Activated CD4-positive, alpha-beta T cell treated with anti-CD3 and anti-CD28 coated beads, Interleukin-2, amount 10 ng/mL, durations not matched to agents 7 days and 5 days (primary cell): ENCODE measurements at regions not wholly inside any gene's neighbourhood (a gene's known extent, or its start where the extent isn't known, plus 50 kb on each side); places are given as distances from the start of the nearest gene placed in this dataset.

Source experiments
- CTCF ChIA-PET: fragments of 350-600 bp; sonication (Branson Sonifier 250); formaldehyde crosslinking; loops from one replicate; lab custom pipeline; 2021; ENCODE audit warnings: antibody characterized with exemption; lab: Charles Lee
- POLR2A ChIA-PET: fragments of 350-600 bp; sonication (Branson Sonifier 250); formaldehyde crosslinking; loops from one replicate; lab custom pipeline; 2021; ENCODE audit warnings: antibody characterized with exemption; lab: Charles Lee
- DNase-seq: peaks from one replicate; pipeline ENCODE4 v3.0.0-alpha.2; 2020
- H3K27ac Mint-ChIP-seq: one replicate; pipeline ENCODE4 v1.8.0; 2021; ENCODE audit warnings: mild to moderate bottlenecking, moderate library complexity, mixed read lengths
- H3K27me3 Mint-ChIP-seq: one replicate; pipeline ENCODE4 v1.8.0; 2021; ENCODE audit warnings: mixed read lengths
- H3K36me3 Mint-ChIP-seq: one replicate; pipeline ENCODE4 v1.8.0; 2021; ENCODE audit warnings: low read depth, mixed read lengths
- H3K4me1 Mint-ChIP-seq: one replicate; pipeline ENCODE4 v1.8.0; 2021; ENCODE audit warnings: mixed read lengths
- H3K4me3 Mint-ChIP-seq: one replicate; pipeline ENCODE4 v1.8.0; 2021; ENCODE audit warnings: mild to moderate bottlenecking, moderate library complexity, mixed read lengths
- H3K9me3 Mint-ChIP-seq: one replicate; pipeline ENCODE4 v1.8.0; 2021; ENCODE audit warnings: mixed read lengths

DNA sequence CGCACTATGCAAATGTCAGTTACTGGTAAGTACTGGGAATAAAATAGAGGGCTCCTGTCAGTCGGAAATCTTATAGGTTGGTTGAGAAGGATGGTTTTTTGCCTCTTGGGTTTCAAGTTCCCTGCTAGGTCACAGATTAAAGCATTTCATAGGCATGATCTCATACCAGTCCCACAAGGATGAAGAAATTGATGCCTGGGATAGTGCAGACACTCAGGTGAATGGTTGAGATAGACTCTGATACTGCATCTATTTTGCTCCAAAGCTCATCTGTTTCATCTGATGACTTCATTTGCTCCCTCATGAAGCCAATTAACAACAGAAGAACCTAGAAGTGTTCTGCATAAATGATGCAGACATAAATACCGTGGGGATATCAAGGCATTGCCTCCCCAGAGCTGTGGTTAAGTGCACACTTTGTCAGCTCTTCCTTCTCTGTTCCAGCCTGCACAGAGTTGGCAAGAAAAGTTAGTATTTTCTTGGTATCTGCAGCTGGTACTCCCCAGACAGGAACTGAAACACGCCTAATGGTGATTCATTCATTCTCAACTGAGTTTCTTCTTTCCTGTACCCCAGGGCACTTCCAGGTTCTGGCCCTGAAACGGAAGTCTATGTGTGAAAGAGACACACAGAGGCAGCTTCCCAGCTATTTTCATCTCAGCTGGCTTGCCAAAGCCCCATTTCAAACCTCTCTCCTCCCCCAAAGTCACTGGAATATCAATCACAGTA, 418.3 kb upstream of the SALL1 start:
- Mint-ChIP-seq H3K9me3 (peaks cover 3% of the 10 kb centered on the region), H3K4me1 (no peaks in the 10 kb centered on the region), H3K27me3 (no peaks in the 10 kb centered on the region), H3K36me3 (no peaks in the 10 kb centered on the region), H3K4me3 (no peak overlapping the region), H3K27ac (no peak overlapping the region)
- ChIA-PET CTCF (no interaction called here), POLR2A (no interaction called here)
- DNase-seq, result no peak

DNA sequence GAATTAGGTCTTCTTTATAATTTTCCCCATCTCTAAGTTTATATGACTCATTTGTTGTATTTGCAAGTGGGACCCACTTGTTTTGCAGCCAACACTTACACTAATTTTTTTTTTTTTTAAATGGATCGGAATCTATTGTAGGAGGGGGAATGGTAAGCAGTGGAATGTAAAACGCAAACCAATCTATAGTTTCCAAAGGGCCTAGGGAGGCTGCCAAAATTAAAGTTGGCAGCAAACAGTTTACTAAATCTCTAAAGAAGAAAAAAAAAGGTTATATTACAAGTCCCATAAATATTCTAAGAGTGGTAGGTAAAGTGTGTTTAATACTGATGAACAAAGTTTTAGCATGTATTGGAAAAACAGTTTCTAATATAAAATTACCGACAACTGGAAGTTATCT, 416.8 kb upstream of the SALL1 start:
- ChIA-PET CTCF (no interaction called here), POLR2A (no interaction called here)
- Mint-ChIP-seq H3K9me3 (peaks cover 5% of the 10 kb centered on the region), H3K4me1 (peaks cover under 1% of the 10 kb centered on the region), H3K27ac (no peak overlapping the region), H3K27me3 (no peaks in the 10 kb centered on the region), H3K36me3 (no peaks in the 10 kb centered on the region), H3K4me3 (no peak overlapping the region)
- DNase-seq, result no peak

DNA sequence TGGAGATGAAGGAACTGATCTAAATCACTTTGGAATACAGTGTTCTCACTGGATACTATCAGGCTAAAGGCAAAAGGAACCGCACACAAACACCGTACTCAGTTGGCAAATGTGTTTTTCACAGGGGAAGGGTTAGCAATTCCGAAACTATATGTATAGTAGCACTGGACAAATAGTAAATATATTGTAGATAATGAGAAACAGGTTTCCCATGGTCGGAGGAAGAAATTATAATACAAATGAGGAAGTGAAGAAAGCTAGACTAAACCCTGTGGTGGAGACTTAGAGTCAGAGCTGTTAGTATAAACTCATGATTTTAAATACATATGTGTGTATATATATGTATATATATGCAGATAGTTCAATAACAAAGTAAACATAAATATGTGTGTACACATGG, 414.1 kb upstream of the SALL1 start:
- Mint-ChIP-seq H3K27me3 (no peaks in the 10 kb centered on the region), H3K9me3 (peaks cover 5% of the 10 kb centered on the region), H3K36me3 (no peaks in the 10 kb centered on the region), H3K4me3 (no peak overlapping the region), H3K27ac (no peak overlapping the region), H3K4me1 (peaks cover 2% of the 10 kb centered on the region)
- CTCF ChIA-PET, result no interaction called here
- POLR2A ChIA-PET, result no interaction called here
- DNase-seq, result no peak

DNA sequence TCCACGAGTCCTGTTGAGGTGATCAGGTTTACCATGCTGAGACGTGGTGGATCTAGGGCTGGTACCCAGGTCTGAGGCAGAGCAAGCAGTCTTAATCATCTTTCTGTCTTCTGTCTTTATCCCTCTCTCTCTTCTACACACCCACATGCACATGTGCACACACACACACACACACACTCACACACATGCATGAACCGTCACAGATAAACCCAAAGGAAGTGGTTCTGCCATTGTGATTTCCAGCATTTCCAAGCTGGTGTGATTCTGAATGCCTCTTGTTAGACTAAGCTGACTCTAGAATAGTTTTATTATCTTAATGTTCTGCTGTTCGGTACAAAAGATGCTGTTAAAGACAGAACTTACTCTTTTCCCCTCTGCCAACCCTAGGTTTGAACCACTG, 411.8 kb upstream of the SALL1 start:
- DNase-seq, result peak; percentile 6
- no peak overlapping the region for H3K4me3 Mint-ChIP-seq
- H3K36me3 Mint-ChIP-seq, result no peaks in the 10 kb centered on the region
- CTCF ChIA-PET, result no interaction called here
- H3K9me3 Mint-ChIP-seq, result peaks cover 5% of the 10 kb centered on the region
- POLR2A ChIA-PET, result no interaction called here
- no peaks in the 10 kb centered on the region for H3K27me3 Mint-ChIP-seq
- no peak overlapping the region for H3K27ac Mint-ChIP-seq
- peaks cover 2% of the 10 kb centered on the region for H3K4me1 Mint-ChIP-seq

DNA sequence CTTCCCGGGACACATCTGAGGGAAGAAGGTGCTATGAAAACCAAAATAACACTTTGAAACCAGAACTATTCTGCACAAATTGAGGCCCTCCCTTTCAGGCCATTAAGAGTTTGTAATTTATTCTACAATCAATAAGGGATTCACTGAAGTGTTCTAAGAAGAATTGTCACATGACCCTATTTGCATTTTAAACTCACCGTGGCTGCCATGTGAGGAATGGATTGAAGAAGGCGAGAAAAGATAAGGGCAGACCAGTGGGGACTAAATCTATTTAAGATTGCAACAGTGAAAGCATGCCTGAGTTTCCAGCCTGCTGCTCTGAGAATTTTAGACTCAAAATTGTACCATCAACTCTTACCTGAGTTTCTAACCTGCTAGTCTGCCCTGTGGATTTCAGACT, 408.8 kb upstream of the SALL1 start:
- peaks cover 2% of the 10 kb centered on the region for H3K4me1 Mint-ChIP-seq
- peaks cover 5% of the 10 kb centered on the region for H3K9me3 Mint-ChIP-seq
- no peak for DNase-seq
- no peaks in the 10 kb centered on the region for H3K27me3 Mint-ChIP-seq
- H3K36me3 Mint-ChIP-seq, result no peaks in the 10 kb centered on the region
- H3K27ac Mint-ChIP-seq, result no peak overlapping the region
- ChIA-PET CTCF (no interaction called here), POLR2A (no interaction called here)
- no peak overlapping the region for H3K4me3 Mint-ChIP-seq

DNA sequence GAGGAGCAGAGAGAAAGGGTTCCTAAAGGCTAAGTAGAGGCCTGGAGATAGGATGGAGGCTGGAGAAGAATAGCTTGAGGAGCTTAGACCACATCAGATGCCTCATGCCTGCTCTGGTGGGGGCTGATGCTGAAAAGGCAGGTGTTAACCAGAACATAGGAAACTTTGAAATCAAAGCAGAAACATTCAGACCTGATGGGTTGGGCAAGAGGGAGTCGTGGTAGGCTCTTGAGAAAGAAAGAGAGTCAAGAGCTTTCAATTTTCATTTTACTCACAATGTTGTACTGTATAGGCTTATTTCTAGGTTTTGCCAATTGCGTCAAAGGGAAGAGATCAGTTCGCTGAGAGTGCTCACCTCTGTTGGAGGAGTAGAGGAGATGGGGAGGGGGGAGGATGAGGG, 406.6 kb upstream of the SALL1 start:
- H3K27me3 Mint-ChIP-seq, result no peaks in the 10 kb centered on the region
- DNase-seq, result no peak
- no peak overlapping the region for H3K27ac Mint-ChIP-seq
- peaks cover 3% of the 10 kb centered on the region for H3K9me3 Mint-ChIP-seq
- ChIA-PET CTCF (no interaction called here), POLR2A (no interaction called here)
- no peak overlapping the region for H3K4me3 Mint-ChIP-seq
- H3K36me3 Mint-ChIP-seq, result no peaks in the 10 kb centered on the region
- no peaks in the 10 kb centered on the region for H3K4me1 Mint-ChIP-seq

DNA sequence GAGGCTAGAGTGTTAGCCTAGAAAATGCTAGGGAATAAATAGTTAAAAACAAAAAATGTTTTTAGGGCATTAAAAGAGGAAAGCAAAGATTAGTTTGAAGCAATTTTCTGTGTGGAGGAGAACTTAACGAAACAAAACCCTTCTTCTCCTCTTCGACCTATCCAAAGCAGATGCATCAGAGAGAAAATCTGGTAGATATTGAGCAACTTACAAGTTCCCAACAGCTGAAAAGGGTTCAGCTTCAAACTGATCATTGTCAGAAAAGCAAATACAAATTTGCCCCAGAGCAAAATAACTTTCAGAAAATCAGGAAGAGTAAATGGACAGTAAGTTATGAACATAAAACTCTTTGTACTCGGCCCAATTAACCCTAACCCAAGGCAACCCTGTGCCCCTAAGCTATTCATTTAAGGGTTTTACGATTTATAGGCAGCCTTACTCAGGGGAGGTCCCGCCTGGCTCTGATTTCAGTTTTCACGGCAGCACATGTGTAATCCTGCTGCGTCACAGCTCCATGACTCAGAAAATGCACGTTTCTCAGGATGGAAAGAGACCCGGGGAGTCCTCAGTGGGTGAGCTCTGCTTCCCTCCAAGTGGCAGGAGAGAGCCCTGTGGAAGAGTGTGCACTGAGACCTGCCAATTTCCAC, 405.7 kb upstream of the SALL1 start:
- ChIA-PET CTCF (no interaction called here), POLR2A (no interaction called here)

DNA sequence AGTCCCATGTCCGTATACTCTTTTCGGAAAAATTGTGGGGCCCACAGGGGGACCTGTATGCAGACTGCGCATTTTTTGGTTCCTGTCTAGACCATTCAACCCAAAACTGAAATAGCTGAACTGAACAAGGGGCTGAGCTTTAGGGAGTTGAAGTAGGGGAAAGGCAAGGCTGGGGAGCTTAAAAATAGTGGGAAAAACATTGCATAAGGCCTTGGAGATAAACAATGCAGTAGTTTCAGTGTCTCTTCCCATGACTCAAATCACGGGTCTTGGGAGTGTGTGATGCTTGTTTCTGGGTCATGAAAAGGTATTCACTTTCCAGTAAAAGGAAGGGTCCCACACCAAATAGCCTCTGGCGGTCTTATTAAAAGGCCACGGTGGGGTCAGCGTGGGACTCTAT, 402.8 kb upstream of the SALL1 start:
- Mint-ChIP-seq H3K4me1 (no peaks in the 10 kb centered on the region), H3K36me3 (no peaks in the 10 kb centered on the region), H3K27ac (no peak overlapping the region), H3K4me3 (no peak overlapping the region), H3K9me3 (peaks cover 5% of the 10 kb centered on the region), H3K27me3 (no peaks in the 10 kb centered on the region)
- ChIA-PET CTCF (no interaction called here), POLR2A (no interaction called here)
- DNase-seq, result no peak

More for the DNA sequence above, 405.7 kb upstream of the SALL1 start:
- Mint-ChIP-seq H3K27ac (no peak overlapping the region), H3K4me1 (no peaks in the 10 kb centered on the region), H3K9me3 (peaks cover 3% of the 10 kb centered on the region), H3K36me3 (no peaks in the 10 kb centered on the region), H3K4me3 (no peak overlapping the region), H3K27me3 (no peaks in the 10 kb centered on the region)
- no peak for DNase-seq

DNA sequence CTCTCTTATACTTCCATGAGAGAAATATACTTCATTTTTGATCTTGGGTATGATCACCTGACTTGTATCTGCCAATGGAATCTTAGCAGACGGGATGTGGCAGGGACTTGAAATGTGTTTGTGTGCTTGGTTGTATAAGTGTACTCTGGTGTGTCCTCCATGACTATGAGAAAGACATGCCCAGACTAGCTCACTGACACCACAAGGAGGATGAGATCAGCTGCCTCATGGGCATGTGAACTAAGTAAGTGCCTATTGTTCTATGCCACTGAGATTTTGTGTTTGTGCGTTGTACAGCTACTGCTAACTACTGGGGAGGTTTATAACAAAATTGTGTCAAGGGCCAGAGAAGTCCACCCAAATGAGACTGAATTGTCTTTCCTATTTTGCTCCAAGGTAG, 402.2 kb upstream of the SALL1 start:
- Mint-ChIP-seq H3K36me3 (no peaks in the 10 kb centered on the region), H3K4me1 (no peaks in the 10 kb centered on the region), H3K27ac (no peak overlapping the region), H3K9me3 (peaks cover 5% of the 10 kb centered on the region), H3K4me3 (no peak overlapping the region), H3K27me3 (no peaks in the 10 kb centered on the region)
- ChIA-PET CTCF (no interaction called here), POLR2A (no interaction called here)
- DNase-seq, result no peak

DNA sequence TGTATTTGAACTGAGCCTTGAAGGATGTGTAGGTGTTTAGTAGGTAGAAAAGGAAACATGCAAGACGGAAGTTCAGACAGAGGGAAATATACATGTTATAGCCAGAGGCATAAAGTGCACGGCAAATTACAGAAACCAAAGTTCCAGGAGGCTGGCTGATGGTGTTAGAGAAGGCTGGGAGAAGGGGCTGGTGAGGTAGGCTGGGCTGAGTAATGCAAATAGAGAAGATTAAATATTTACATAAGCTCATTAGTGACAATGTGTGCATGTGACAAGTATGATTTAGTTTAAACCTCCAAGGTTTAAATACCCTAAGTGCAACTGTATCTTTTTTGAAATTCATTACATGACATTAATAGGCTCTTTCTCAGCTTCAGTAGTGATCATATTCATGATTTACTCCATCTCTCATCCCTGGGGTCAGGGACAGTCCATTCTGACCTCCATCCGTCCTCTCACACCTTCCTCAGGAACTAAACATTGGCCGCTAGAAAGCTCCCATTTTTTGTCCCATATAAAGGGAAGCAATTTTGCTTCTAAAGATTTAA, 399.8 kb upstream of the SALL1 start:
- CTCF ChIA-PET, result interaction anchor here (0.6 kb wide), 1 partner anchor 1023 kb away, joined by 3 read pairs; no protein-coding TSS in a partner anchor
- POLR2A ChIA-PET, result no interaction called here
- H3K4me1 Mint-ChIP-seq, result no peaks in the 10 kb centered on the region
- no peaks in the 10 kb centered on the region for H3K27me3 Mint-ChIP-seq
- DNase-seq, result no peak
- H3K36me3 Mint-ChIP-seq, result no peaks in the 10 kb centered on the region
- no peak overlapping the region for H3K27ac Mint-ChIP-seq
- H3K9me3 Mint-ChIP-seq, result peaks cover 5% of the 10 kb centered on the region
- H3K4me3 Mint-ChIP-seq, result no peak overlapping the region

DNA sequence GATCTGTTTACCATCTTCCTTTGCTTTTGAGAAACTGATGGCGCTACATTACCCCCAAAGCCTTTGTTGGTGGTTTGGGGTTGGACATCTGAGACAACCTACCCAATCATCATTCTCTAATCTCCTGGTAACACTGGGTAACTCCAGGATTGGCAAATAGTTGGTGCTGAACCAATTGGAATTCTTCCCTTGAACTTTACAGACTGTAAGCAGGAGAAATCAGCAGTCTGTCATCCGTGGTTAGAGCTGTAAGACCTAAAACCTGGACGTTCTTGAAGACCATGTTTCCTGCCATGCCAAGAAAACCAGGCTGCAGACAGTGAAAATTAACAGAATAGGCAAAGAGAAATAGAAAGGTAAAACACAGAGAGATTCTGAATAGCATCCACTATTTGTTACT, 398.8 kb upstream of the SALL1 start:
- Mint-ChIP-seq H3K27me3 (no peaks in the 10 kb centered on the region), H3K27ac (no peak overlapping the region), H3K4me3 (no peak overlapping the region), H3K9me3 (peaks cover 5% of the 10 kb centered on the region), H3K4me1 (no peaks in the 10 kb centered on the region), H3K36me3 (no peaks in the 10 kb centered on the region)
- ChIA-PET POLR2A (no interaction called here), CTCF (no interaction called here)
- DNase-seq, result no peak

DNA sequence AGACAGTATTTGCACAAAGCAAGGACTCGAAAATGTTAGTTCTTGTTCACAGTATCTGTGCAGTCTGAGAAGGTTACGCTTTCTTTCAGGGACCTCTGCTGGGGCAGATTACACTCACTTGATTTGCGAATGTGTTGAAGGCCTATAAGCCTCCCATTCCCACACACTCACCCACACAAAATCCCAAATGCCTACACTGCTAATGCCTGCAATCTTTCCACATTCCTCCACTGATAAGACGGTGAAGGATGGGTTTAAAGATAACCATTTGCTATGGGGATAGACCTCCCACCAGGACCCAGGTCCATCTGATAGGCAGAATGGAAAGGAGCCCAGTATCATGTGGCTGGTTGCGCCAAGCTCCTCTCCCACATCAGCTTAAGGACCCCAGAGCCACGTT, 394.9 kb upstream of the SALL1 start:
- CTCF ChIA-PET, result no interaction called here
- Mint-ChIP-seq H3K27me3 (no peaks in the 10 kb centered on the region), H3K4me1 (no peaks in the 10 kb centered on the region), H3K36me3 (no peaks in the 10 kb centered on the region), H3K9me3 (peaks cover 2% of the 10 kb centered on the region), H3K27ac (no peak overlapping the region), H3K4me3 (no peak overlapping the region)
- no peak for DNase-seq
- POLR2A ChIA-PET, result no interaction called here

DNA sequence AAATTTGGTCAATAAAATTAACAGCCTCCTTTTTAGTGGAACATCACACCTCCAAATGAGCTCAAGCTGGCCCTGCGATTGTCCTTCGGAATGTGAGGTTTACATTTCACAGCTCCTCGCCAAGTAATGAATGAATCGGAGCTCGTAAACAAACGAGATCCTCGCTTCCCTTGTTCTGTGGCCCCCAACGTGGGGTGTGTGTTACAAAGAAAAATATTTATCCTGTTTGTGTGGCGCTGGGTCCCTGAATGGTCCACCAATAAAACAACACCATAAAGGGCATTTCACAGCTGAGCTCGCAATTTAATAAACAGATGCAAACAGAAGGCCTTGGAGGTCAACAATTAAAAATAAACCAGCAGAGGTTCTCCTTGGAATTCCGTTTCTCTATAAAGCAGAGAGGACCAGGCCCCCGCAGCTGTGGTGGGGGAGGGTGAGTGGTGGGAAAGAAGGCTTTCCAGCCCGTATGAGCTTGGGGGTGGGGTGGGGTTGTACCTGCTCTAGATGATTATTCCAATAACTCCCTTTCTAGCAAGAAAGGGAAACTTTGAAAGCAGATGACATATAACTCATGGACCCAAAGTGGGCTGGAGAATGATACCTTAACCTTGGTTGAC, 393.9 kb upstream of the SALL1 start:
- H3K4me3 Mint-ChIP-seq, result no peak overlapping the region
- no peaks in the 10 kb centered on the region for H3K4me1 Mint-ChIP-seq
- H3K27ac Mint-ChIP-seq, result no peak overlapping the region
- POLR2A ChIA-PET, result no interaction called here
- no peak for DNase-seq
- H3K36me3 Mint-ChIP-seq, result no peaks in the 10 kb centered on the region
- no peaks in the 10 kb centered on the region for H3K27me3 Mint-ChIP-seq
- no peaks in the 10 kb centered on the region for H3K9me3 Mint-ChIP-seq
- CTCF ChIA-PET, result no interaction called here
